ENCODE measurements at regions not wholly inside any gene's neighbourhood (a gene's known extent, or its start where the extent isn't known, plus 50 kb on each side); places are given as distances from the start of the nearest gene placed in this dataset.
"Not testable (repeated sequence)": the region's sequence is repeated elsewhere in the genome, so short reads cannot be mapped to it uniquely, and the experiment has no call there.

DNA sequence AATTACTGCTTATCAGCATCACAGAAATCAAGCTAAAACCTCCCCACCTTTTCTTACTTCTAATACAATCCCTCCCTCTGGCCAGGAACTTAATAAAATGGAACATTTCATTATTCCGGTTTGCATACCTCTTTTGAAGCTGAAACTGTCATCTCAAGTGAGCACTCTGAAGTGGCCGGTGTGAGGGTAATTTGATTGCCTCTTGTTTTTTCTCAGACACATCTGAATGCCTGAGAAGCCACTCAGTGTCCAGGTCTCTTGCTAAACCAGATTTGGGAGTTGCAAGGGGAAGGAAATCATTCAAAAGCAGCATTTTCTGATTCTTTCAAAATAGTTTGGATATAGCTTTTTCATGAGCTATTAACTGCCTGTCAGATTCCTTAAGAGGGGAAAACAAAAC lies 190.3 kb downstream of the C1D start:
- DNase-seq (ENCODE audit: low spot score): no peak

DNA sequence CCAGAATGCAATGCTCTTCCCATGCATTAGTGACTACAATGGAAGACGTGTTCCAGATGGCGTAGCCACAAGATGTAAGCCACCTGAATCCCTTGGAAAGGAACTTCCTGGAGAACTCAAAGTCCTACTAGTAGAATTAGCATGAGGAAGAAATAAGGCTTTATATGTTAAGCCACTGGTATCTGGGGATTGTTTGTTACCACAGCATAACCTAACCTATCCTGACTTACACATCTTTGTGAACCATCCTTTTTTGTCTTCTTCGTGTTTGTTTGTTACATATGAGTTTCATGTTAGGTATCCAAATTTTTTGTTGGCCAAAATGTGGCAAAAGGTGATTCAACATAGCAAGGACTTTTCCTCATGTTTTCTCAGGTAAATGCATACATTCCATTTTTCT lies 188.9 kb downstream of the C1D start:
- DNase-seq (ENCODE audit: low spot score): no peak

DNA sequence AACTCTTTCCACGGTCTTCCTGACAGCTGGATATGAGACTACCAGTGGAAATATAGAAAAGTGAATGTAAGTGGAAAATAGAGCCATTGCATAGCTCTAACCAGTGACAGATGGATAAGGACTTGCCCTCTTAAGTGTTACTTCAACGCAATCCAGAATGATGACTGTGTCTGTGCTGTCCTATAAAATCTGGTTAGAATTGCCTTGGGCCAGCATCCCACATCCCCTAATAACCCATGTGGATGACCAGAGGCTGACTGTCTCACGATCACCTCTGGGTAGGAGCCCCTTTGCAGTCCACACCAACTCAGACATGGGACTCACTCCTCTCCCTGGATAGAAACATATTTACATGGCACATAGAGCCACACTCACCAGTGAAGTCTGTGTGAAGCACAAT lies 186.6 kb downstream of the C1D start:
- DNase-seq (ENCODE audit: low spot score): no peak

DNA sequence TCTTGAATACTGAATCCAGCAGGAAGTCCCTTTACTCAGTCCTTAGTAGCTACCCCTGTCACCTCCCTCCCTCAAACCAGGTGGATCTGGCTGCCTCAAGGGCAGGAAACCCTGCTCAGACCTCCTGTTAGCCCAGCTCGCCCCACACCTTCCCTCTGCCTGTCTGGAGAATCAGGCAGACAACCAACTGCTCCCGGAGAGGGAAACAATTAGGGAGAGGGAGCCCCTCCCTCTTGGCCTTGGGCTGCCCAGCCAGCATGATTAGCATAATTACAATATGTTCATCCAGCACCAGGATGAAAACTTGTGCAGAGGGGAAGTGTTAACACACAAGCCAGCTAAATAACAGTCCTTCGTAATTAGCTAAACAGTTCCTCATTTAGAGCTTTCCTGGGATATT lies 185.5 kb downstream of the C1D start:
- no peak for DNase-seq (ENCODE audit: low spot score)

DNA sequence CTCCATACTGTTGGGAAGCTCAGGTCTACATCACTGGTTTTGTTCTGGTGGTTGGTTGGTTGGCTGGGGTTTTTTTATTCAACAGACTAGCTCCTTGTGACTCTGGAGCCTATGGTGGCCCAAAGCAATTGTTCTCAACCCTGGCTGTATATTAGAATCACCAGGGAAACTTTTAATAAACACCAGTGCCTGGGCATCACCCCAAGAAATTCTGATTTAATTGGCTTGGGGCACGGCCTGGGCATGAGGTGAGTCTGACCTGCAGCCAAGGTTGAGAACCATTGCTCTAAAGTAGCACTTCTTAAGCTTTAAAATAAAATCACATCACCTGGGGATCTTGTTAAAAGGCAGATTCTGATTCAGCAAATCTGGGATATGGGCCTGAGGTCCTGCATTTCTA lies 184.1 kb downstream of the C1D start:
- no peak for DNase-seq (ENCODE audit: low spot score)

GRCh38 chr2:67879586-67880290 lies 183.1 kb downstream of the C1D start:
- DNase-seq (ENCODE audit: low spot score): no peak

- no peak for DNase-seq (ENCODE audit: low spot score)
These were observed 182.5 kb downstream of the C1D start for GRCh38 chr2:67880291-67880761.

- no peak for DNase-seq (ENCODE audit: low spot score)
These were observed 181.0 kb downstream of the C1D start for GRCh38 chr2:67881816-67882215.

GRCh38 chr2:67883316-67884087 lies 179.3 kb downstream of the C1D start:
- DNase-seq (ENCODE audit: low spot score): no peak

- DNase-seq (ENCODE audit: low spot score): no peak
These were observed 174.3 kb downstream of the C1D start for GRCh38 chr2:67888351-67889005.

- no peak for DNase-seq (ENCODE audit: low spot score)
These were observed 173.7 kb downstream of the C1D start for GRCh38 chr2:67889056-67889455.

- DNase-seq (ENCODE audit: low spot score): no peak
These were observed 171.2 kb downstream of the C1D start for GRCh38 chr2:67891642-67892041.

- no peak for DNase-seq (ENCODE audit: low spot score)
These were observed 170.4 kb downstream of the C1D start for GRCh38 chr2:67892339-67892846.

GRCh38 chr2:67895227-67895941 lies 167.4 kb downstream of the C1D start:
- no peak for DNase-seq (ENCODE audit: low spot score)

GRCh38 chr2:67896076-67896475 lies 166.7 kb downstream of the C1D start:
- no peak for DNase-seq (ENCODE audit: low spot score)

DNA sequence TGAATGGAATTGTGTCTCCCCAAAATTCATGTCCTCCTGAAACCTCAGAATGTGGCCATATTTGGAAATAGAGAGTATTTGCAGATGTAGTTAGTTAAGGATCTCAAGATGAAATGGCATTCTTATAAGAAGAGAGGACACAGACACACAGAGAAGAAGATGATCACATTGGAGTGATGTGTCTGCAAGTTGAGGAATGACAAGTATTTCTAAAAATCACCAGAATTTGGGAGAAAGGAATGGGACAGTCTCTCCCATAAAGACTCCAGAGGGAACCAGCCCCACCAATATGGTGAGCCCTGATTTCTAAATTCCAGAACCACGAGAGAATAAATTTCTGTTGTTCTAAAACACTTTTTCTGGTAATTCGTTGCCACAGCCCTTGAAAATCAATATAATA lies 166.3 kb downstream of the C1D start:
- no peak for DNase-seq (ENCODE audit: low spot score)

DNA sequence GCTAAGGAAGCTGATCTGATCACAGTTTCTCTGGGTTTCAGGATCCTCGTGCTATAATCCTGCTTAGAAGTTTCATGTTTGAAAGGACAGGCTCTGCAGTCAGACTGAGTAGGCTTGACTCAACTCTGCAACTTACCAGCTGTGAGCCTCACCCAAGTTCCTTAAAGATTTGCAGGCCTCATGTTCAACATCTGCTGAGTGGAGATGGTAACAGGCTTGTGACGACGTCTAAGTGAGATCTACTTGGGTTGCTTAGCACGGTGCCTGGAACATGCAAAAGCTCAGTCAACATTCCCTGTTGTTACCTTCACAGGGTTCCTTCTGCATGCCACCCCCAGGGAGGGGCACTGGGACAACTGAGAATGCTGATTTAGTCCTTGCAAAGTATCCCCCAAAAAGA lies 164.2 kb downstream of the C1D start:
- no peak for DNase-seq (ENCODE audit: low spot score)

DNA sequence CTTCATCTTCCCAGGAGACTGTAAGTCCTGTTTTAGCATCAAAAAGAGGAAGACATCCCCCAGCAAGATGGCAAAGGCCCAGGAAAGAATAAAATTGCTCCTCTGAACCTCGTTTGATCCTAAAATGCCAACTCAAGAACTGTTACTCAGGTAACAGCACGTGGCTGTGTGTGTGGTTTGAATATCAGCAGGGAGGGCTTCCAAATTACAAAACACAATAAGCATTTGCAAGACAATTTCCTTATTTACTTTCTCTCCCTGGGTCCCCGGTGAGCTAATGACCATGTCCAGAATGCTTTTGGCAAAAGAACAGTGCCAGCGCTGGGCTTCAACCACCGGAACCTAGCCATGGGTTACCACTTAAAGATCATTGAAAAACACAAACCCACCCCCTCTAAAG lies 163.6 kb downstream of the C1D start:
- no peak for DNase-seq (ENCODE audit: low spot score)

GRCh38 chr2:67900826-67901225 lies 162.0 kb downstream of the C1D start:
- DNase-seq (ENCODE audit: low spot score): no peak

GRCh38 chr2:67904566-67904965 lies 158.2 kb downstream of the C1D start:
- DNase-seq (ENCODE audit: low spot score): no peak

- DNase-seq (ENCODE audit: low spot score): no peak
These were observed 157.8 kb downstream of the C1D start for GRCh38 chr2:67904966-67905365.

GRCh38 chr2:67906547-67906946 lies 156.3 kb downstream of the C1D start:
- not testable (repeated sequence) for DNase-seq (ENCODE audit: low spot score)

Measured in LoVo (cell line).